SK-N-SH treated with all-trans-retinoic acid at 6 μM for 48 hours (cell line): ENCODE measurements at regions not wholly inside any gene's neighbourhood (a gene's known extent, or its start where the extent isn't known, plus 50 kb on each side); places are given as distances from the start of the nearest gene placed in this dataset.

Experiments used
- ATAC-seq: fragments of 200-7000 bp; cut with Tn5 transposase; 3 replicates; pipeline ENCODE4 v1.9.1; 2020; ENCODE audit warnings: mild to moderate bottlenecking, moderate library complexity
- ARNTL ChIP-seq: fragments of 450-650 bp; formaldehyde crosslinking; IDR thresholded peaks from 2 replicates; pipeline ENCODE4 v1.5.0; 2020; ENCODE audit warnings: low read depth, mild to moderate bottlenecking, moderate library complexity, borderline replicate concordance
- BACH2 ChIP-seq: fragments of 250-450 bp; sonication (Bioruptor Pico); IDR thresholded peaks from 2 replicates; pipeline ENCODE4 v1.9.0; 2021; ENCODE audit warnings: mild to moderate bottlenecking, borderline replicate concordance
- CSDC2 ChIP-seq: fragments of 250-450 bp; sonication (Bioruptor Pico); IDR thresholded peaks from 2 replicates; pipeline ENCODE4 v1.5.0; 2020; ENCODE audit warnings: mild to moderate bottlenecking, moderate library complexity
- ESRRG ChIP-seq: fragments of 250-450 bp; sonication (Bioruptor Pico); IDR thresholded peaks from 2 replicates; pipeline ENCODE4 v1.6.1; 2021; ENCODE audit warnings: mild to moderate bottlenecking
- GLIS3 ChIP-seq: fragments of 250-450 bp; sonication (Bioruptor Pico); IDR thresholded peaks from 2 replicates; pipeline ENCODE4 v1.5.0; 2020; ENCODE audit warnings: mild to moderate bottlenecking, moderate library complexity
- OSR1 ChIP-seq: fragments of 250-450 bp; sonication (Bioruptor Pico); IDR thresholded peaks from 2 replicates; pipeline ENCODE4 v1.8.0; 2022; ENCODE audit warnings: moderate library complexity, mild to moderate bottlenecking, inconsistent platforms
- PPARA ChIP-seq: fragments of 250-450 bp; sonication (Bioruptor Pico); IDR thresholded peaks from 2 replicates; pipeline ENCODE4 v1.5.0; 2020; ENCODE audit warnings: mild to moderate bottlenecking, borderline replicate concordance
- RARB ChIP-seq: fragments of 250-450 bp; sonication (Bioruptor Pico); IDR thresholded peaks from 2 replicates; pipeline ENCODE4 v1.8.0; 2021; ENCODE audit warnings: mild to moderate bottlenecking, moderate library complexity
- SNAI2 ChIP-seq: fragments of 250-450 bp; sonication (Bioruptor Pico); IDR thresholded peaks from 2 replicates; pipeline ENCODE4 v1.5.0; 2020; ENCODE audit warnings: mild to moderate bottlenecking, moderate library complexity
- TCF4 ChIP-seq: fragments of 250-450 bp; sonication (Bioruptor Pico); IDR thresholded peaks from 2 replicates; pipeline ENCODE4 v1.8.0; 2021; ENCODE audit warnings: mild to moderate bottlenecking, moderate library complexity, borderline replicate concordance
- ZC3H10 ChIP-seq: fragments of 250-450 bp; sonication (Bioruptor Pico); IDR thresholded peaks from 2 replicates; pipeline ENCODE4 v1.5.1; 2021; ENCODE audit warnings: mild to moderate bottlenecking, moderate library complexity
- ZFP3 ChIP-seq: fragments of 250-450 bp; sonication (Bioruptor Pico); IDR thresholded peaks from 2 replicates; pipeline ENCODE4 v1.5.0; 2020; ENCODE audit warnings: mild to moderate bottlenecking, moderate library complexity
- ZFP30 ChIP-seq: fragments of 450-650 bp; formaldehyde crosslinking; IDR thresholded peaks from 2 replicates; pipeline ENCODE4 v1.5.0; 2022; ENCODE audit warnings: mild to moderate bottlenecking, moderate library complexity
- ZNF70 ChIP-seq: fragments of 450-650 bp; formaldehyde crosslinking; IDR thresholded peaks from 2 replicates; pipeline ENCODE4 v1.5.0; 2020; ENCODE audit warnings: mild to moderate bottlenecking, moderate library complexity
- ZNF8 ChIP-seq: fragments of 450-650 bp; formaldehyde crosslinking; IDR thresholded peaks from 2 replicates; pipeline ENCODE4 v1.5.0; 2020; ENCODE audit warnings: mild to moderate bottlenecking, moderate library complexity
- TF ChIP-seq, protein P1 (sequence below): fragments of 250-450 bp; sonication (Bioruptor Pico); IDR thresholded peaks from 2 replicates; pipeline ENCODE4 v1.5.1; 2021; ENCODE audit warnings: mild to moderate bottlenecking, moderate library complexity
- TF ChIP-seq, protein P2 (sequence below): fragments of 250-450 bp; sonication (Bioruptor Pico); IDR thresholded peaks from 2 replicates; pipeline ENCODE4 v1.5.1; 2020; ENCODE audit warnings: low read depth, mild to moderate bottlenecking, moderate library complexity
- TF ChIP-seq, protein P3 (sequence below): fragments of 250-450 bp; sonication (Bioruptor Pico); IDR thresholded peaks from 2 replicates; pipeline ENCODE4 v1.8.0; 2021; ENCODE audit warnings: low read depth, mild to moderate bottlenecking, moderate library complexity, borderline replicate concordance
- TF ChIP-seq, protein P4 (sequence below): fragments of 250-450 bp; sonication (Bioruptor Pico); IDR thresholded peaks from 2 replicates; pipeline ENCODE4 v1.8.0; 2020; ENCODE audit warnings: mild to moderate bottlenecking, moderate library complexity, borderline replicate concordance

DNA sequence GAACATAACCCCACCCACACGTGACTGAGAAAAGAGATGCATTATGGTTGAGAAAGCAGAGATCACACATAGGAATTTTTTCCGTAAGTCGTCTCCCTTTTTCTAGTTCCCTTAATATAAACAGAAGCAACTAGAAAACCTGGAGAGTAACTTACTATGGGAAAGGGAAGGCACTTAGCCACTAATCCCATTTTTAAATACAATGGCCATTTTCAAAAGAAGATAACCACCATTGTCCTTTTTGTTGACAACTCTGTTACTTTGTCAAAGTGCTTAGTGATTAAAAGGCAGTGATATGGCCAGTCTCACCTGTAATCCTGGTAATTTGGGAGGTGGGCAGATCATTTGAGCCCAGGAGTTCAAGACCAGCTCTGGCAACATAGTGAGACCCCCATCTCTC is 184.4 kb upstream of the UMPS start:
- no peak for ATAC-seq
- TF ChIP-seq CSDC2 (CRISPR knock-in tag), result no peak
- TF ChIP-seq, protein P1, sequence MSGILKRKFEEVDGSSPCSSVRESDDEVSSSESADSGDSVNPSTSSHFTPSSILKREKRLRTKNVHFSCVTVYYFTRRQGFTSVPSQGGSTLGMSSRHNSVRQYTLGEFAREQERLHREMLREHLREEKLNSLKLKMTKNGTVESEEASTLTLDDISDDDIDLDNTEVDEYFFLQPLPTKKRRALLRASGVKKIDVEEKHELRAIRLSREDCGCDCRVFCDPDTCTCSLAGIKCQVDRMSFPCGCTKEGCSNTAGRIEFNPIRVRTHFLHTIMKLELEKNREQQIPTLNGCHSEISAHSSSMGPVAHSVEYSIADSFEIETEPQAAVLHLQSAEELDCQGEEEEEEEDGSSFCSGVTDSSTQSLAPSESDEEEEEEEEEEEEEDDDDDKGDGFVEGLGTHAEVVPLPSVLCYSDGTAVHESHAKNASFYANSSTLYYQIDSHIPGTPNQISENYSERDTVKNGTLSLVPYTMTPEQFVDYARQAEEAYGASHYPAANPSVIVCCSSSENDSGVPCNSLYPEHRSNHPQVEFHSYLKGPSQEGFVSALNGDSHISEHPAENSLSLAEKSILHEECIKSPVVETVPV (CRISPR knock-in tag), result no peak
- no peak for TF ChIP-seq TCF4
- TF ChIP-seq SNAI2 (CRISPR knock-in tag), result no peak
- TF ChIP-seq ARNTL, result no peak
- TF ChIP-seq ZFP30 (CRISPR knock-in tag), result no peak
- TF ChIP-seq, protein P2, sequence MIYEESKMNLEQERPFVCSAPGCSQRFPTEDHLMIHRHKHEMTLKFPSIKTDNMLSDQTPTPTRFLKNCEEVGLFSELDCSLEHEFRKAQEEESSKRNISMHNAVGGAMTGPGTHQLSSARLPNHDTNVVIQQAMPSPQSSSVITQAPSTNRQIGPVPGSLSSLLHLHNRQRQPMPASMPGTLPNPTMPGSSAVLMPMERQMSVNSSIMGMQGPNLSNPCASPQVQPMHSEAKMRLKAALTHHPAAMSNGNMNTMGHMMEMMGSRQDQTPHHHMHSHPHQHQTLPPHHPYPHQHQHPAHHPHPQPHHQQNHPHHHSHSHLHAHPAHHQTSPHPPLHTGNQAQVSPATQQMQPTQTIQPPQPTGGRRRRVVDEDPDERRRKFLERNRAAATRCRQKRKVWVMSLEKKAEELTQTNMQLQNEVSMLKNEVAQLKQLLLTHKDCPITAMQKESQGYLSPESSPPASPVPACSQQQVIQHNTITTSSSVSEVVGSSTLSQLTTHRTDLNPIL (CRISPR knock-in tag), result no peak
- TF ChIP-seq GLIS3, result no peak
- TF ChIP-seq ESRRG (CRISPR knock-in tag), result no peak
- TF ChIP-seq BACH2 (CRISPR knock-in tag), result no peak
- no peak for TF ChIP-seq ZC3H10
- TF ChIP-seq ZFP3 (CRISPR knock-in tag), result no peak
- no peak for TF ChIP-seq ZNF70 (CRISPR knock-in tag)
- TF ChIP-seq RARB (CRISPR knock-in tag), result no peak
- TF ChIP-seq PPARA (CRISPR knock-in tag), result no peak
- TF ChIP-seq OSR1 (CRISPR knock-in tag), result no peak
- TF ChIP-seq, protein P3, sequence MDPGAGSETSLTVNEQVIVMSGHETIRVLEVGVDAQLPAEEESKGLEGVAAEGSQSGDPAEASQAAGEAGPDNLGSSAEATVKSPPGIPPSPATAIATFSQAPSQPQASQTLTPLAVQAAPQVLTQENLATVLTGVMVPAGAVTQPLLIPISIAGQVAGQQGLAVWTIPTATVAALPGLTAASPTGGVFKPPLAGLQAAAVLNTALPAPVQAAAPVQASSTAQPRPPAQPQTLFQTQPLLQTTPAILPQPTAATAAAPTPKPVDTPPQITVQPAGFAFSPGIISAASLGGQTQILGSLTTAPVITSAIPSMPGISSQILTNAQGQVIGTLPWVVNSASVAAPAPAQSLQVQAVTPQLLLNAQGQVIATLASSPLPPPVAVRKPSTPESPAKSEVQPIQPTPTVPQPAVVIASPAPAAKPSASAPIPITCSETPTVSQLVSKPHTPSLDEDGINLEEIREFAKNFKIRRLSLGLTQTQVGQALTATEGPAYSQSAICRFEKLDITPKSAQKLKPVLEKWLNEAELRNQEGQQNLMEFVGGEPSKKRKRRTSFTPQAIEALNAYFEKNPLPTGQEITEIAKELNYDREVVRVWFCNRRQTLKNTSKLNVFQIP (CRISPR knock-in tag), result no peak
- TF ChIP-seq, protein P4, sequence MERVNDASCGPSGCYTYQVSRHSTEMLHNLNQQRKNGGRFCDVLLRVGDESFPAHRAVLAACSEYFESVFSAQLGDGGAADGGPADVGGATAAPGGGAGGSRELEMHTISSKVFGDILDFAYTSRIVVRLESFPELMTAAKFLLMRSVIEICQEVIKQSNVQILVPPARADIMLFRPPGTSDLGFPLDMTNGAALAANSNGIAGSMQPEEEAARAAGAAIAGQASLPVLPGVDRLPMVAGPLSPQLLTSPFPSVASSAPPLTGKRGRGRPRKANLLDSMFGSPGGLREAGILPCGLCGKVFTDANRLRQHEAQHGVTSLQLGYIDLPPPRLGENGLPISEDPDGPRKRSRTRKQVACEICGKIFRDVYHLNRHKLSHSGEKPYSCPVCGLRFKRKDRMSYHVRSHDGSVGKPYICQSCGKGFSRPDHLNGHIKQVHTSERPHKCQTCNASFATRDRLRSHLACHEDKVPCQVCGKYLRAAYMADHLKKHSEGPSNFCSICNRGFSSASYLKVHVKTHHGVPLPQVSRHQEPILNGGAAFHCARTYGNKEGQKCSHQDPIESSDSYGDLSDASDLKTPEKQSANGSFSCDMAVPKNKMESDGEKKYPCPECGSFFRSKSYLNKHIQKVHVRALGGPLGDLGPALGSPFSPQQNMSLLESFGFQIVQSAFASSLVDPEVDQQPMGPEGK, result no peak

DNA sequence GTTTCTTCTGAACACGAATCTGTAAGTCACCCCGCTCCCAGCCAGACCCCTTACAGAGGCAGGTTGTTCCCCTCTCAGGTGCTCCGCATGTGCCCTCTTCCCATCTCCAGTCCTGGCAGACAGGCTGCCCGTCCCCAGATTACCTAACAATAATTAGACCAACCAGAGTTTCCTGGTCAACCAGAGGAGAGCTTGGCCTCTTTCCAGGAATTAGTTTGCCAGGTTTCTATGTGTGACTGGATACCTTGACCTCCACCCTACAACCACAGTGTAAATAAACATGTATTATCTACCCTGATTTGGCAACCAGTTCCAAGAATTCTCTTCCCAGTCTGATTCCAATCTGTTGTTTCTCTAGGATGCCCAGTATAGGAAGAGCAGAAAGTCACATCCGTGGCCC is 178.0 kb upstream of the UMPS start:
- TF ChIP-seq CSDC2 (CRISPR knock-in tag) (no peak), ZNF70 (CRISPR knock-in tag) (no peak), BACH2 (CRISPR knock-in tag) (no peak), SNAI2 (CRISPR knock-in tag) (no peak), ZFP30 (CRISPR knock-in tag) (no peak)
- TF ChIP-seq, protein P4, result no peak
- TF ChIP-seq, all 23 proteins: peak for 0
- ATAC-seq, result no peak

DNA sequence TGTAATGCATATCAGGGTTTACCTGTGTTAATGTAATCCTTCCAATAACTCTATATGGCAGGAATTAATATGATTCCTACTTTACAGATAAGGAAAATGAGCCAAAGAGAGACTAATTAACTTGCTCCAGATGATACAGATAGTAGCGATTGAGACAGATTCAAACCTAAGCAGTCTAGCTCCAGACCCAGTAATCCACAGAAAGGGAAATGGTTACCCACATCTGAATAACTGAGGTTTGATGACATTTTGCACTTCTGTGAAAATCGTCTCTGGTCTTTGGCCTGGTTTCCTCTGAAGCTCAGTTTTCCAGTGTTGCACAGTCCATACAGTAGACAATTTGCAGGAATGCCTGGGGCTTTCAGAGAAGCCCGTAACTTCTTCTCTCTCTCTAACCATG is 177.1 kb upstream of the UMPS start:
- ATAC-seq, result no peak
- TF ChIP-seq ZC3H10, result no peak

DNA sequence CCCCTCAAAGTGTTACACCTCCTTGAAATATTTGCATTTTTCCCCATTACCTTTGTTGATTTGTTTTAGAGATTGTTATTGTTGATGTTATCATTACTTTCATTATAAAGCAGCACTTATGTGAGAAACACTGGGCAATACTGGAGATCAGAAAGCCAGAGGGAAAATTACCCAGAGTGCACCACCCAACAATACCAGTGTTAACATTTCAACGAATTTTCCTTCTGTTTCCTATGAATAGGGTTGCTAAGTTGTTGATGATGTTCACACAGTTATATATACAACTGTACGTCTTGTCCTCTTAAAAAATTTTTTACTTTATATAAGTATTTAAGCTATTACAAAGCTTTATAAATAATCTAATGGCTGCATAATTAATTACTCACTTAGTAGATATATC is 173.6 kb upstream of the UMPS start:
- no peak for ATAC-seq
- TF ChIP-seq CSDC2 (CRISPR knock-in tag), result no peak
- TF ChIP-seq BACH2 (CRISPR knock-in tag), result no peak
- TF ChIP-seq OSR1 (CRISPR knock-in tag), result no peak
- TF ChIP-seq ZFP30 (CRISPR knock-in tag), result no peak
- TF ChIP-seq, protein P2 (CRISPR knock-in tag), result no peak
- no peak for TF ChIP-seq ZNF8
- TF ChIP-seq PPARA (CRISPR knock-in tag), result no peak
- TF ChIP-seq, protein P1 (CRISPR knock-in tag), result no peak
